K562 (cell line): ENCODE measurements at regions not wholly inside any gene's neighbourhood (a gene's known extent, or its start where the extent isn't known, plus 50 kb on each side); places are given as distances from the start of the nearest gene placed in this dataset.

Source experiments
- ATAC-seq: fragments of 200-7000 bp; cut with Tn5 transposase; 3 replicates; pipeline ENCODE4 v1.9.1; 2020; ENCODE audit warnings: moderate library complexity
- BruUV-seq: library from RNA; stranded (reverse); fragments of 400-500 nt; replicated peaks from 2 replicates; lab custom pipeline; 2021; lab: Mats Ljungman, UMichigan
- CTCF ChIA-PET: fragments of 300-600 bp; formaldehyde crosslinking; extraction: SDS; loops from one replicate; lab custom pipeline; 2021; ENCODE audit warnings: low intra/inter-chr PET ratio; lab: Yijun Ruan, JAX
- POLR2A ChIA-PET: fragments of 300-600, 350-650 bp; sonication (Branson Sonifier 250); formaldehyde crosslinking; extraction: SDS; loops from one replicate; lab custom pipeline; 2021; ENCODE audit warnings: antibody characterized with exemption, inconsistent platforms; lab: Yijun Ruan, JAX
- DNase-seq, 4 experiments: peaks; one replicate each; pipeline versions ENCODE4 v3.0.0 to v3.0.0-alpha.2; 2011 to 2018; ENCODE audit warnings: low spot score in 3 of 4, mixed read lengths in 3 of 4; ENCODE audit errors: extremely low read depth in 1 of 4
- FAIRE-seq: peaks from 2 replicates; lab custom pipeline; 2011; peaks lifted over from hg19 to GRCh38; lab: Jason Lieb, UNC
- H2AFZ ChIP-seq: 2 replicates; pipeline ENCODE4 v1.6.0; 2011; ENCODE audit warnings: low read depth, low read length, control low read depth, inconsistent platforms
- H3K27ac ChIP-seq: fragments of 200-600 bp; 3 replicates; pipeline ENCODE4 v1.8.0; 2011; ENCODE audit warnings: low read depth, mild to moderate bottlenecking, control low read depth, inconsistent platforms, low read length, moderate library complexity, mixed read lengths; ENCODE audit errors: extremely low read depth
- H3K27me3 ChIP-seq, 2 experiments: fragments of 300-600 bp in 1 of 2; 2 replicates in 1 of 2; 3 replicates in 1 of 2; pipeline versions ENCODE4 v1.6.0 to v1.8.0; 2011; ENCODE audit warnings: inconsistent platforms in 2 of 2, low read length in 2 of 2, mild to moderate bottlenecking in 1 of 2, mixed read lengths in 1 of 2, moderate library complexity in 1 of 2; ENCODE audit not compliant: control insufficient read depth in 2 of 2, insufficient read depth in 2 of 2
- H3K36me3 ChIP-seq: fragments of 300-600 bp; 3 replicates; pipeline ENCODE4 v1.8.0; 2011; ENCODE audit warnings: mild to moderate bottlenecking, low read length, inconsistent platforms; ENCODE audit not compliant: control insufficient read depth, insufficient read depth
- H3K4me1 ChIP-seq, 2 experiments: fragments of 200-600 bp in 1 of 2; replicated peaks in 1 of 2; 2 replicates in 1 of 2; 3 replicates in 1 of 2; pipeline versions ENCODE4 v1.5.1 to v1.8.0; 2011; ENCODE audit warnings: inconsistent platforms in 2 of 2, low read length in 2 of 2, mild to moderate bottlenecking in 1 of 2, mixed read lengths in 1 of 2, moderate library complexity in 1 of 2; ENCODE audit not compliant: control insufficient read depth in 2 of 2, insufficient read depth in 2 of 2
- H3K4me2 ChIP-seq: 2 replicates; pipeline ENCODE4 v1.6.1; 2011; ENCODE audit warnings: low read length, control low read depth, inconsistent platforms, mixed read lengths; ENCODE audit not compliant: insufficient read depth
- H3K4me3 ChIP-seq: fragments of 200-600 bp; sonication (generic), shearing (Covaris generic); 2 replicates; pipeline ENCODE4 v1.5.1; 2016; ENCODE audit warnings: control low read depth, inconsistent platforms
- H3K79me2 ChIP-seq: fragments of 200-600 bp; 3 replicates; pipeline ENCODE4 v1.8.0; 2011; ENCODE audit warnings: low read length, inconsistent platforms; ENCODE audit not compliant: control insufficient read depth, insufficient read depth
- H3K9ac ChIP-seq, 2 experiments: 2 replicates each; pipeline versions ENCODE4 v1.6.0 to v1.6.1; 2011; ENCODE audit warnings: low read depth in 2 of 2, low read length in 2 of 2, control low read depth in 1 of 2, inconsistent platforms in 1 of 2, mild to moderate bottlenecking in 1 of 2, mixed read lengths in 1 of 2; ENCODE audit not compliant: insufficient read depth in 1 of 2
- H3K9me1 ChIP-seq: one replicate; pipeline ENCODE4 v1.6.0; 2011; ENCODE audit warnings: inconsistent platforms, mild to moderate bottlenecking, low read length, moderate library complexity; ENCODE audit not compliant: control insufficient read depth, insufficient read depth
- H3K9me3 ChIP-seq: replicated peaks from 2 replicates; pipeline ENCODE4 v1.5.1; 2011; ENCODE audit warnings: low read depth, low read length, inconsistent platforms; ENCODE audit not compliant: control insufficient read depth, insufficient read depth
- H4K20me1 ChIP-seq: replicated peaks from 2 replicates; pipeline ENCODE4 v1.6.1; 2011; ENCODE audit warnings: low read length, inconsistent platforms, mixed read lengths; ENCODE audit not compliant: control insufficient read depth, insufficient read depth
- WGBS: fragments of 100-300 bp; shearing (Covaris generic); methylation state at CpG from one replicate; pipeline ENCODE4 v1.1.6; 2016; ENCODE audit warnings: low coverage, mixed read lengths; ENCODE audit not compliant: insufficient coverage; ENCODE audit errors: missing lambda C conversion rate; 5-methylcytosine and 5-hydroxymethylcytosine counted together
- in situ Hi-C: fragments of 300-500 bp; cut with MboI; formaldehyde crosslinking; loops from 4 replicates; pipeline ENCODE4 v1.15.0; 2018; ENCODE audit warnings: inconsistent platforms, mixed read lengths
- intact Hi-C: fragments of 100-400 bp; cut with micrococcal nuclease; formaldehyde crosslinking; loops from 2 replicates; pipeline ENCODE4 v1.14.2; 2022
- TF ChIP-seq, protein P1 (sequence below): IDR thresholded peaks from 2 replicates; pipeline ENCODE4 v1.6.1; 2011; ENCODE audit not compliant: insufficient read length; ENCODE audit errors: extremely low read depth
- TF ChIP-seq, protein P2 (sequence below), 2 experiments: fragments of 450-650 bp; IDR thresholded peaks; 2 replicates each; pipeline ENCODE4 v1.6.1; 2018; ENCODE audit warnings: mild to moderate bottlenecking in 2 of 2, low read depth in 1 of 2; ENCODE audit not compliant: partially characterized antibody in 2 of 2

DNA sequence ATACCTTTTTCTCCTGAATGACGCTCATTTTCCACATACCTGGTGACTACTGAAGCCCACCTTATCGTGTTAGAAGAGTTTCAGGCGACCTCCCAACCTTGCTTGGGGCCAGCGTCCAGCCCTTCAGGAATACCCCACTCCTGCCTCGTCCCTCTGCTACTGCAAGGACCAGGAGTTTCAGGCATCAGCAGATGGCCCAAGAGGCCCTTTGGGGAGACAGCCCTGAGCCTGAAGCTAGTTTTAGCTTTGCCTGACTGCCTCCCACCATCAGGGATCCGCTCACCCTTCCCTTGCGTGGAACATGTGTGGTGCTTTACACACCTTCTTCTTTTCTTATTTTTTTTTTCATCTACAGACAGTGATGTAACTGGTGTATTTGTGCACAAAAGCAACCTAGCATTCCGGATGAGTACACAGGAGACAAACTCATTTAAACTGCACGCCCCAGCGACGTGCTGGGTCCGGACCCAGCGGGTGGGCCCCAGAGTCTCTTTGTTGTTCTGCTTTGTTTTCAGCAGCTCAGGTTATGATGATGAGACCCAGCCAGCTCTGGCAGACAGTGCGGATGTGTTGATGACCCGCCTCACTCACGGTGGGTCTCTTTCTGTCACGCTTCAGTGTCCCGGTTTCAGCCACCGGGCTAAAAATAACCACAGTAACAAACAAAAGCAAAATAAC, 242.4 kb downstream of the C16orf95 start:
- POLR2A ChIA-PET, result no interaction called here
- intact Hi-C loops (no loop called here), in situ Hi-C loops (no loop called here)
- CTCF ChIA-PET, result interaction anchor here (1.4 kb wide), 1 partner anchor 511 kb away, joined by 5 read pairs; no protein-coding TSS in a partner anchor
- Histone ChIP-seq H3K9ac (no peak overlapping the region), H3K79me2 (no peaks in the 10 kb centered on the region), H3K4me3 (no peak overlapping the region), H3K4me1 (no peaks in the 10 kb centered on the region), H3K9me3 (no peaks in the 10 kb centered on the region; the same call in 1 of the 2 replicates), H3K4me2 (no peak overlapping the region), H4K20me1 (no peaks in the 10 kb centered on the region; the same call in 1 of the 2 replicates), H2AFZ (no peak overlapping the region), H3K27me3 (peaks cover 20 to 47% of the 10 kb centered on the region in 2 experiments; a peak in 3 of 5 replicates), H3K36me3 (no peaks in the 10 kb centered on the region), H3K27ac (no peak overlapping the region), H3K9me1 (no peaks in the 10 kb centered on the region)
- ATAC-seq (no peak), FAIRE-seq (no peak), DNase-seq (no peak)
- BruUV-seq, result no TSS peak
- TF ChIP-seq, protein P1, sequence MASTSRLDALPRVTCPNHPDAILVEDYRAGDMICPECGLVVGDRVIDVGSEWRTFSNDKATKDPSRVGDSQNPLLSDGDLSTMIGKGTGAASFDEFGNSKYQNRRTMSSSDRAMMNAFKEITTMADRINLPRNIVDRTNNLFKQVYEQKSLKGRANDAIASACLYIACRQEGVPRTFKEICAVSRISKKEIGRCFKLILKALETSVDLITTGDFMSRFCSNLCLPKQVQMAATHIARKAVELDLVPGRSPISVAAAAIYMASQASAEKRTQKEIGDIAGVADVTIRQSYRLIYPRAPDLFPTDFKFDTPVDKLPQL, result no peak
- TF ChIP-seq, protein P2, sequence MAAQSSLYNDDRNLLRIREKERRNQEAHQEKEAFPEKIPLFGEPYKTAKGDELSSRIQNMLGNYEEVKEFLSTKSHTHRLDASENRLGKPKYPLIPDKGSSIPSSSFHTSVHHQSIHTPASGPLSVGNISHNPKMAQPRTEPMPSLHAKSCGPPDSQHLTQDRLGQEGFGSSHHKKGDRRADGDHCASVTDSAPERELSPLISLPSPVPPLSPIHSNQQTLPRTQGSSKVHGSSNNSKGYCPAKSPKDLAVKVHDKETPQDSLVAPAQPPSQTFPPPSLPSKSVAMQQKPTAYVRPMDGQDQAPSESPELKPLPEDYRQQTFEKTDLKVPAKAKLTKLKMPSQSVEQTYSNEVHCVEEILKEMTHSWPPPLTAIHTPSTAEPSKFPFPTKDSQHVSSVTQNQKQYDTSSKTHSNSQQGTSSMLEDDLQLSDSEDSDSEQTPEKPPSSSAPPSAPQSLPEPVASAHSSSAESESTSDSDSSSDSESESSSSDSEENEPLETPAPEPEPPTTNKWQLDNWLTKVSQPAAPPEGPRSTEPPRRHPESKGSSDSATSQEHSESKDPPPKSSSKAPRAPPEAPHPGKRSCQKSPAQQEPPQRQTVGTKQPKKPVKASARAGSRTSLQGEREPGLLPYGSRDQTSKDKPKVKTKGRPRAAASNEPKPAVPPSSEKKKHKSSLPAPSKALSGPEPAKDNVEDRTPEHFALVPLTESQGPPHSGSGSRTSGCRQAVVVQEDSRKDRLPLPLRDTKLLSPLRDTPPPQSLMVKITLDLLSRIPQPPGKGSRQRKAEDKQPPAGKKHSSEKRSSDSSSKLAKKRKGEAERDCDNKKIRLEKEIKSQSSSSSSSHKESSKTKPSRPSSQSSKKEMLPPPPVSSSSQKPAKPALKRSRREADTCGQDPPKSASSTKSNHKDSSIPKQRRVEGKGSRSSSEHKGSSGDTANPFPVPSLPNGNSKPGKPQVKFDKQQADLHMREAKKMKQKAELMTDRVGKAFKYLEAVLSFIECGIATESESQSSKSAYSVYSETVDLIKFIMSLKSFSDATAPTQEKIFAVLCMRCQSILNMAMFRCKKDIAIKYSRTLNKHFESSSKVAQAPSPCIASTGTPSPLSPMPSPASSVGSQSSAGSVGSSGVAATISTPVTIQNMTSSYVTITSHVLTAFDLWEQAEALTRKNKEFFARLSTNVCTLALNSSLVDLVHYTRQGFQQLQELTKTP (IDR thresholded peaks at IDR 0.05; ENCODE audit: low read depth in 1 of 2, partially characterized antibody in 2 of 2), result no peak
- WGBS, result 0% methylated on average over 15 of the region's 19 CpGs
